ENCODE measurements at regions not wholly inside any gene's neighbourhood (a gene's known extent, or its start where the extent isn't known, plus 50 kb on each side); places are given as distances from the start of the nearest gene placed in this dataset.

GRCh38 chr10:78146200-78146599 lies 112.5 kb downstream of the RPS24 start:
- TF ChIP-seq ZBTB7A (IDR thresholded peaks at IDR 0.05; ENCODE audit: low read depth) (no peak), TAF1 (IDR thresholded peaks at IDR 0.05; ENCODE audit: low read depth) (no peak), MAX (IDR thresholded peaks at IDR 0.05) (no peak), CREB1 (IDR thresholded peaks at IDR 0.05; ENCODE audit: low read depth) (no peak), REST (IDR thresholded peaks at IDR 0.05; ENCODE audit: low read depth) (no peak), FOXM1 (IDR thresholded peaks at IDR 0.05; ENCODE audit: borderline replicate concordance, low read depth) (no peak), USF1 (IDR thresholded peaks at IDR 0.05) (no peak), TEAD4 (IDR thresholded peaks at IDR 0.05) (no peak), EGR1 (IDR thresholded peaks at IDR 0.05) (no peak), YY1 (IDR thresholded peaks at IDR 0.05; ENCODE audit: low read depth) (no peak), EP300 (IDR thresholded peaks at IDR 0.05; ENCODE audit: borderline replicate concordance) (no peak), NFIC (IDR thresholded peaks at IDR 0.05) (no peak), CEBPB (IDR thresholded peaks at IDR 0.05) (no peak)

GRCh38 chr10:78147202-78147601 lies 113.5 kb downstream of the RPS24 start:
- no peak for TF ChIP-seq RAD21 (IDR thresholded peaks at IDR 0.05; ENCODE audit: low read depth)

- no peak for TF ChIP-seq TEAD4 (IDR thresholded peaks at IDR 0.05)
- TF ChIP-seq TCF12 (IDR thresholded peaks at IDR 0.05; ENCODE audit: low read depth): no peak
- no peak for TF ChIP-seq CREB1 (IDR thresholded peaks at IDR 0.05; ENCODE audit: low read depth)
- no peak for TF ChIP-seq TAF1 (IDR thresholded peaks at IDR 0.05; ENCODE audit: low read depth)
- no peak for TF ChIP-seq REST (IDR thresholded peaks at IDR 0.05; ENCODE audit: low read depth)
- no peak for TF ChIP-seq CEBPB (IDR thresholded peaks at IDR 0.05)
- no peak for TF ChIP-seq EP300 (IDR thresholded peaks at IDR 0.05; ENCODE audit: borderline replicate concordance)
- TF ChIP-seq MAX (IDR thresholded peaks at IDR 0.05): no peak
- no peak for TF ChIP-seq FOXM1 (IDR thresholded peaks at IDR 0.05; ENCODE audit: borderline replicate concordance, low read depth)
- no peak for TF ChIP-seq RAD21 (IDR thresholded peaks at IDR 0.05; ENCODE audit: low read depth)
- TF ChIP-seq EGR1 (IDR thresholded peaks at IDR 0.05): no peak
- TF ChIP-seq YY1 (IDR thresholded peaks at IDR 0.05; ENCODE audit: low read depth): no peak
- no peak for TF ChIP-seq ZBTB7A (IDR thresholded peaks at IDR 0.05; ENCODE audit: low read depth)
- no peak for TF ChIP-seq USF1 (IDR thresholded peaks at IDR 0.05)
These were observed 114.7 kb downstream of the RPS24 start for GRCh38 chr10:78148216-78148960.

- TF ChIP-seq FOXM1 (IDR thresholded peaks at IDR 0.05; ENCODE audit: borderline replicate concordance, low read depth) (no peak), MAX (IDR thresholded peaks at IDR 0.05) (peak; percentile 94)
These were observed 115.4 kb downstream of the RPS24 start for GRCh38 chr10:78148961-78149612.

GRCh38 chr10:78150756-78151155 lies 117.1 kb downstream of the RPS24 start:
- TF ChIP-seq EP300 (IDR thresholded peaks at IDR 0.05; ENCODE audit: borderline replicate concordance) (no peak), TAF1 (IDR thresholded peaks at IDR 0.05; ENCODE audit: low read depth) (no peak), MAX (IDR thresholded peaks at IDR 0.05) (no peak)

- peak; percentile 19; the same call in 1 of the 2 replicates for TF ChIP-seq RAD21 (IDR thresholded peaks at IDR 0.05; ENCODE audit: low read depth)
- no peak for TF ChIP-seq TAF1 (IDR thresholded peaks at IDR 0.05; ENCODE audit: low read depth)
These were observed 122.1 kb downstream of the RPS24 start for GRCh38 chr10:78155722-78156121.

Measured in Ishikawa (cell line).